Mesodermal cell (in vitro differentiated cells): ENCODE measurements at regions not wholly inside any gene's neighbourhood (a gene's known extent, or its start where the extent isn't known, plus 50 kb on each side); places are given as distances from the start of the nearest gene placed in this dataset.

Source experiments
- H3K27ac ChIP-seq: 2 replicates; pipeline ENCODE4 v1.7.0; 2013; ENCODE audit warnings: mild to moderate bottlenecking, low read depth, low read length, moderate library complexity; ENCODE audit not compliant: severe bottlenecking
- H3K36me3 ChIP-seq: 2 replicates; pipeline ENCODE4 v1.7.1; 2013; ENCODE audit warnings: mild to moderate bottlenecking, low read length, moderate library complexity; ENCODE audit not compliant: control insufficient read depth, insufficient read depth
- H3K4me1 ChIP-seq: one replicate; pipeline ENCODE4 v1.7.1; 2013; ENCODE audit warnings: mild to moderate bottlenecking, low read length; ENCODE audit not compliant: insufficient read depth, control insufficient read depth, poor library complexity, severe bottlenecking
- H3K4me3 ChIP-seq: 2 replicates; pipeline ENCODE4 v1.7.0; 2013; ENCODE audit warnings: low read length, control low read depth, mild to moderate bottlenecking; ENCODE audit not compliant: insufficient read depth, poor library complexity, severe bottlenecking; ENCODE audit errors: extremely low read depth
- H3K9me3 ChIP-seq: 2 replicates; pipeline ENCODE4 v1.7.1; 2013; ENCODE audit warnings: mild to moderate bottlenecking, low read length, moderate library complexity; ENCODE audit not compliant: control insufficient read depth
- WGBS, 2 experiments: methylation state at CpG; one replicate each; pipeline ENCODE4 v1.1.5; 2013; ENCODE audit warnings: missing lambda C conversion rate in 2 of 2; ENCODE audit not compliant: insufficient coverage in 2 of 2; 5-methylcytosine and 5-hydroxymethylcytosine counted together

DNA sequence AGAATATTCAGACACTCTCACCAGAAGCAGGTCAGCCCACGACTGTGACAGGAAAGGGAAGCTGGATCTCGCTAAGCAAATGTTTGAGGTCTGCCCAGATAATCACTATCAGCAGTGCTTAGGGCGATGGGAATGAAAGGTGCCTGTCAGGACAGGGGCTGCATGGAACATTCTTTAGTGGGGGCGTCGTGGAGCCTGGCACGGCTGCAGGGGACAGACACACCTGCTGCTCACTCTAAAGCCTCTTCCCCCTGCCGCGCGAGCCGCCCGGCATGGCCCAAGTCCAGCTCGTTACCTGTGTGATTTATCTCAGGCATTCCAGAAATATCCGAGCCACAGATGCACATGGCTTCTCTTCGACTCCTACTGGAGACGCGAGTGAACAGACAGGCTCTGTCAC lies 235.5 kb downstream of the GLRX3 start:
- 89 to 92% methylated on average over 13 to 16 of the region's 16 CpGs for WGBS, 2 experiments
- Histone ChIP-seq H3K4me3 (no peak overlapping the region), H3K4me1 (no peaks in the 10 kb centered on the region), H3K27ac (no peak overlapping the region), H3K36me3 (no peaks in the 10 kb centered on the region), H3K9me3 (no peaks in the 10 kb centered on the region)

DNA sequence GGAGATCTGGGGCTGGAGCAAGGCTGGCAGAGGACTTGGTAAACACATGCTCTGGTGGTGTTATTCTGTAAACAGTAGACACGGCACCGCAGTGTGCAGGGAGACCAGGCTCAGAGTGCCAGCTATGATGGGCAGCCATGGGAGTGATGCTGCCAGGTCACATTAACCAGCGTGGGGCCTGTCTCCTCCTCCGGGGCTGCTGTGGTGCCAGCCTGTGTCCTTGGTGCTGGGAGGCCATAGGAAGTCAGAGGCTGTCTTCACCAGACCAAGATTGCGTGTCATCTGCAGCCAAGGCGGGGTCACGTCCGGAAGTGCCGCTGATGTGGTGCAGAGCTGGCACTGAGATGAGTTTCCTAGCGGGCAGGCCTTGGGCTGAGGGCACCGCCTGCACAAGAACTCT lies 236.0 kb downstream of the GLRX3 start:
- WGBS, 2 experiments, result 89 to 98% methylated on average over 11 of the region's 11 CpGs
- no peaks in the 10 kb centered on the region for H3K4me1 ChIP-seq

DNA sequence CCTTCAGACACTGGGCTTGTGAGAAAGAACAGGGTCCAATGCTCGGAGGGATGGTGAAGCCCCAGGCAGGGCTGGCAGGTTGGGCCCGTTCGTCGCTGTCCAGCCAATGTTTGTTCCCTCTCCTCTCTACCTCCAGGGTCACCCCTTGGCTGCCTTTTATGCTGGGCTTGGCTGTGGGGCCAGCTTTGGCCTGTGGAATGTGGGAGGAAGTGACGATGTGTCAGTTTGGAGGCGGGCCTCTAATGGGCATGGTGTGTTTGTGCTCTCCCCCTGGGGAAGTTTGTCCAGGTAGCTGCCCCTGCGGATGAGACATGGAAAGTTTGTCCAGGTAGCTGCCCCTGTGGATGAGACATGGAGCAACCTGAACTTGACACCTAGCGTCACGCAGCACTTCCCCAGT lies 236.7 kb downstream of the GLRX3 start:
- Histone ChIP-seq H3K9me3 (no peaks in the 10 kb centered on the region), H3K36me3 (no peaks in the 10 kb centered on the region), H3K27ac (no peak overlapping the region), H3K4me3 (no peak overlapping the region), H3K4me1 (no peaks in the 10 kb centered on the region)
- WGBS, 2 experiments, result 82 to 88% methylated on average over 7 to 9 of the region's 9 CpGs

More for the DNA sequence above, 236.0 kb downstream of the GLRX3 start:
- Histone ChIP-seq H3K27ac (no peak overlapping the region), H3K9me3 (no peaks in the 10 kb centered on the region), H3K36me3 (no peaks in the 10 kb centered on the region), H3K4me3 (no peak overlapping the region)

DNA sequence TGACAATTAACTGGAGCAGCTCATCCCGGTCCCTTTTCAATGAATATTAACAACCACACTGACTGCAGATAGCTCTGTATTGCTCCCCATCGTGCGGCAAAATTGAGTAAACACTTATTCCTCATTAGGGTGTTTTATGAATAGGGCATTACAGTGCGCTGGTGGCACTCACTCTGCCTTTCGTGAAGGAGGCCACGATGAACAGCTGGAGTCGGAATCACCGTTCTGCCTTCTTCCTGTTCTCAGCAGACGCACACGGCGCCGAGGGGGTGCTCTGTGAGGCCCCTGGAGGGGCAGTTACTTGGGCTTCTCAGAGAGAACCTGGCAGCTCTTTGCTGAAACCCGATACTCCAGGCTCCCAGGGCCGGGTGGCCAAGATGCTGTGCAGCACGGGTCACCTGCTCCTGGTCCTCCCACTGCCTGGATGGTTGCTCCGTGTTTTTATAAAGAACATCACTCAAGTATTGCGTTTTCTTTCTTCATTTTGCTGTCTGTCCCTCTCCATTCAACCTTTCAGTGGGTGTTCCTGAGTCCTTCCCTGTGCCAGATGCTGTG lies 241.9 kb downstream of the GLRX3 start:
- H3K4me3 ChIP-seq, result no peak overlapping the region
- no peaks in the 10 kb centered on the region for H3K9me3 ChIP-seq
- H3K27ac ChIP-seq, result no peak overlapping the region
- H3K36me3 ChIP-seq, result no peaks in the 10 kb centered on the region
- H3K4me1 ChIP-seq, result no peaks in the 10 kb centered on the region
- WGBS, 2 experiments, result 86 to 88% methylated on average over 14 to 15 of the region's 17 CpGs

DNA sequence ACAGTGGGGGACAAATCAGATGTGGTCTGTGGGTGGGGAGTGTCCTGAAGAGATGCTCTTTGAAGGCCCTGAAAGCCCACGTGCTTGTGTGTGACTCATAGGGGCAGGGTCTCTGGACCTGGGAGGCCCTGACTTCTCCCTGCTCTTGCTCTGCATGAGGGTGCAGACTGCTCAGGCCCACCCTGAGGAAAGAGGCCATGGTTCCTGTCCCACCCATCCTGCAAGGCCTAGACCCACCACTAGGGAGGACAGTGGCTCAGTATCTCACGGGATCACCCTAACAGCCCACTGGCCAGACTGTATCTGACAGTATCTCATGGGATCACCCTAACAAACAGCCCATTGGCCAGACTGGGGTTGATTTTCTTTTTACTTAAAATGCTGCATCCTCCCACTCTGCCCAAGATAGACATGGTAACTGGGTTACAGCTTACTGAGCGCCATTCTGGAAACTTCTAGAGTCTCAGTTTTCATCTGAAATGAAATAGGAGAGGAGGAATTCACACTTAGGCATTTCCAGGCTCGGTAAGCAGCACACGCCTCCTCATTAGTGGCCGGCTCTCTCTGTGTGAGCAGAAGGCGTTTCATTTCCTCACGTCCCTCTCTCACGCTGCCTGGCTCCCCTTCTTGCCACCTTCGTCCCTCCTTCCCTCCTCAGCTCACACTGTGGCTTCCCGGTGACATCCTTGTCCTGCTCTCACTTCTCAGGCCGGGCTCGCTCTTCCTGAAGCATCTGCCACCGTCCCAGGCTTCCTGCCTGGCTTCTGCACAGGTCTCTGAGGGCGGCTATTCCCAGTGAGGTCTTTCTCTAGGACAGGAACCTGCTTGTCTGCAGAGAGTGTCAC lies 242.6 kb downstream of the GLRX3 start:
- H3K36me3 ChIP-seq, result no peaks in the 10 kb centered on the region
- WGBS, 2 experiments, result 54 to 60% methylated on average over 14 to 15 of the region's 15 CpGs

DNA sequence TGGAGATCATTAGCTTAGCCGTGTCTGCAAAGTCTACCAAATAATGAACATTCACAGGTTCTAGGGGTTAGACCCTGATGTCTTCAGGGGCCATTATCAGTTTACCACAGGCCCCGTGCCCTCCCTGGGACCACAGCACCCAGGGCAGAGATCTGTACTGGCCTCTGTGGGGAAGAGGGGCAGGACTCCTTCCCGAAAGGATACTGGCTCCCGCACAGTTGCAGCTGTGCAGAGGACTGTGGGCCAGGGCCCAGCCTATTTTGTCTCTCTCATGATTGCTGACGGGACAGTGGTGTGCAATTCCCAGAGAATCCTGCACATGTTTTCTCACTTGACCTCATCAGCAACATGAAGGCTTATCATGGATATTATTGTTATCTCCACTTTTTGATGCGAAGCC lies 243.9 kb downstream of the GLRX3 start:
- WGBS, 2 experiments, result 50 to 67% methylated on average over 3 to 4 of the region's 6 CpGs
- no peak overlapping the region for H3K27ac ChIP-seq
- no peak overlapping the region for H3K4me3 ChIP-seq
- no peaks in the 10 kb centered on the region for H3K36me3 ChIP-seq
- no peaks in the 10 kb centered on the region for H3K4me1 ChIP-seq
- H3K9me3 ChIP-seq, result peaks cover 6% of the 10 kb centered on the region

More for the DNA sequence above, 242.6 kb downstream of the GLRX3 start:
- Histone ChIP-seq H3K27ac (no peak overlapping the region), H3K4me1 (no peaks in the 10 kb centered on the region), H3K9me3 (no peaks in the 10 kb centered on the region), H3K4me3 (no peak overlapping the region)

DNA sequence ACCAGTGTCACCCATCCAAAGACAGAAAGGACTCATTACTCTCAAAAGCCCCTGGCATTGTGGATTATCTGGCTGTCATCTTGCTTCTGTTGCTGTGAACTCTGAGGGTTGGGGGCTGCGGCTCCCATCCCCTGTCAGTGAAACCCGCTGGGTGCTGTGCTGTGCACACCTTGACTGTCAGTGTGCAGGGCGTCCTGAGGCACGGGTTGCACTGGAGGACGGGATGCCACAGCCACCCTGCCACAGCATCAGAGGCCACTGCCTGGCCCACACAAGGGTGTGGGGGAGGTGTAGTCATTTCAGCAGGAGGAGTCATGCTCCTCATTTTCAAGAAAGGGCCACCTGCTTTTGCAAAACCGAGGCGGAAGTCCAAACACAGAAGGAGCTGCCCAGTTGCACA lies 245.8 kb downstream of the GLRX3 start:
- 88 to 91% methylated on average over 5 to 6 of the region's 7 CpGs for WGBS, 2 experiments
- Histone ChIP-seq H3K27ac (no peak overlapping the region), H3K9me3 (peaks cover 6% of the 10 kb centered on the region)

DNA sequence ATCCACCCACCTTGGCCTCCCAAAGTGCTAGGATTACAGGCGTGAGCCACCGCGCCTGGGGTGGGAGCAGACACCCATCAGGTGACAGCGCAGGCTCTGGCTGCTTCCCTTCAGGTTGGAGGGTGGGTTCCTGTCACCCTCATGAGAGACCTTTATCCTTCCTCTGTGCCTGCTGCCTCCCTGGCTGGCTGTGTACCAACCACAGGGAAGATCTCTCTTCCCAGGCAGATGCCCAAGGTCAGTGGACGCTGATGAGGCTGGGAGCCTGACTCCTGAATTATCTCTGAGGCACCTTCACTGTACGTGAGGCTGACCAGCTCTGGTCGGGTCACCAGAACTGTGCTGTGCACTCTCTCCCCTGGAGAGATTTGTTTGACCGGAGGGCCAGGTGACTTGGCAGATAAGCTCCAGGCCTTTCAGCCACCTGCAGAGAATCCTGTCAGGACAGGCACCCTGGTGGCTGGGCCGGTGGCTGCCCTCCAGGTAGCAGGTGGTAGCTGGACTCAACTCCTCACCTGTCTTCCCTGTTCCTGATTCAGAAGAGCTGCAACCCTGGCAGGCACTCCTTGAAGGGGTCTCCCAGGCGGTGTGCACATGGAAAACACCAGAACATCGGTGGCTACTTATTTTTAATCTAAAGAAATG lies 251.9 kb downstream of the GLRX3 start:
- Histone ChIP-seq H3K4me1 (no peaks in the 10 kb centered on the region), H3K27ac (no peak overlapping the region), H3K4me3 (no peak overlapping the region), H3K36me3 (no peaks in the 10 kb centered on the region), H3K9me3 (peaks cover 6% of the 10 kb centered on the region)
- WGBS, 2 experiments, result 94 to 95% methylated on average over 5 to 8 of the region's 11 CpGs

More for the DNA sequence above, 245.8 kb downstream of the GLRX3 start:
- no peaks in the 10 kb centered on the region for H3K4me1 ChIP-seq
- no peaks in the 10 kb centered on the region for H3K36me3 ChIP-seq
- H3K4me3 ChIP-seq, result no peak overlapping the region

DNA sequence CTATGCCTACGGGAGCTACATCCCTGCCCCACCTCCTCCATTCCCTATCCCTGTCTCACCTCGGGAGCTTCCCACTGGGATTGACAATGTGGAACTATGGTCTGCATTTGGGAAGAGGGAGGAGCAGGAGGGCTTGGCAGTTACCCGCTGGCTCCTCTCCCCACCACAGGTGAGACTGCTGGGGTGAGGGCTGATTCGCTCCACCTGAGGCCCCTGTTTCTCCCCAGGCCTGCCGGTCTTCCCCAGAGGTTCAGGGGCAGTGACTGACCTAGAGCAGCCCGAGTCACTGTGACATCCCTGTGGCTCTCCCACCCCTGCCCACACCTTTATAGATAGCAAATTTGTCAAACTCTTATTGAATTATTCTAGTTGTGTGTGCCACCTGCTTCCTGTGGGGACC lies 252.6 kb downstream of the GLRX3 start:
- H3K27ac ChIP-seq, result no peak overlapping the region
- WGBS, 2 experiments, result 83% methylated on average over 4 of the region's 6 CpGs; no CpG with 5 or more reads in 1 of the 2 experiments
- H3K4me3 ChIP-seq, result no peak overlapping the region
- peaks cover 6% of the 10 kb centered on the region for H3K9me3 ChIP-seq
- H3K36me3 ChIP-seq, result no peaks in the 10 kb centered on the region
- H3K4me1 ChIP-seq, result no peaks in the 10 kb centered on the region

DNA sequence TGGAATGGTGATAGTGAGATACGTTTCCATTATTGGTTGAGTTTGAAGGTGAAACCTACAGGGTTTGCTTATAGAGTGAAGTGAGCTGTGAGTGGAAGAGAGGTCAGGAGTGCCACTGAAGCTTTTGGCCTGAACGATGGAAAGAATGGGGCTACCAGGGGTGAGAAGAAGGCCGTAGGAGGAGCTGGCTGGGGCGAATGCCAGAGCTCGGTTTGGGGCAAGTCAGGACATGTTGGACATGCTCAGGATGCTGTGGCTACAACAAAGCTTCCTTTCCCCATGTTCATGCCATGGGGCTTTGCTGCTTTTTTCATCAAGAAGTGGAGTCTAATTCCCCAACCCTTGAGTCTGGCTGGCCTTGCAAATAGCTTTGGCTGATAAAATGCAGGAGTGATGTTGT lies 253.7 kb downstream of the GLRX3 start:
- no peaks in the 10 kb centered on the region for H3K4me1 ChIP-seq
- H3K4me3 ChIP-seq, result no peak overlapping the region
- 72 to 94% methylated on average over 5 of the region's 5 CpGs for WGBS, 2 experiments
- H3K36me3 ChIP-seq, result no peaks in the 10 kb centered on the region
- H3K9me3 ChIP-seq, result peaks cover 10% of the 10 kb centered on the region
- no peak overlapping the region for H3K27ac ChIP-seq
